HUDEP-2 (cell line): ENCODE measurements at regions not wholly inside any gene's neighbourhood (a gene's known extent, or its start where the extent isn't known, plus 50 kb on each side); places are given as distances from the start of the nearest gene placed in this dataset.
"Not testable (repeated sequence)": the region's sequence is repeated elsewhere in the genome, so short reads cannot be mapped to it uniquely, and the experiment has no call there.

Experiments used
- DNase-seq, 76 experiments: peaks; one replicate each; lab custom pipeline; 2025; ENCODE audit not compliant: unreplicated experiment in 76 of 76; lab: John Stamatoyannopoulos, UW

GRCh38 chr18:10135302-10135926 is 221.6 kb downstream of the VAPA start:
- no peak for DNase-seq

DNA sequence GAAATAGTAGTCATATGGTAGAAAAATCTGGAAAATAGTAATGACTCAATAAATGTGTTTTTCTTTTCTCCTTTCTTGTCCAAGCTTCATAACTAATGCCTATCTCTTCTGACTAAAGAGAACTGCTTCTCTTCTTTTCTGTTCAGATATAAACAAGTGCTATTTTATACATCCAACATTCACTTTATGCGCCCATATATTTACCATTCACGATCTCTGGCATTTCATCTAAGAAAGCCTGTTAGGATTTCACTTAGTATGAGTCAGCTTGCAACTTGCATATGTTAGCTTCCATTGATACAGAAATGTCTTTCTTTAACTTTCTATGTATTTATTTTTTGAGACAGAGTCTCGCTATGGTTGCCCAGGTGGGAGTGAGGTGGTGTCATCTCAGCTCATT is 224.9 kb downstream of the VAPA start:
- no peak for DNase-seq

DNA sequence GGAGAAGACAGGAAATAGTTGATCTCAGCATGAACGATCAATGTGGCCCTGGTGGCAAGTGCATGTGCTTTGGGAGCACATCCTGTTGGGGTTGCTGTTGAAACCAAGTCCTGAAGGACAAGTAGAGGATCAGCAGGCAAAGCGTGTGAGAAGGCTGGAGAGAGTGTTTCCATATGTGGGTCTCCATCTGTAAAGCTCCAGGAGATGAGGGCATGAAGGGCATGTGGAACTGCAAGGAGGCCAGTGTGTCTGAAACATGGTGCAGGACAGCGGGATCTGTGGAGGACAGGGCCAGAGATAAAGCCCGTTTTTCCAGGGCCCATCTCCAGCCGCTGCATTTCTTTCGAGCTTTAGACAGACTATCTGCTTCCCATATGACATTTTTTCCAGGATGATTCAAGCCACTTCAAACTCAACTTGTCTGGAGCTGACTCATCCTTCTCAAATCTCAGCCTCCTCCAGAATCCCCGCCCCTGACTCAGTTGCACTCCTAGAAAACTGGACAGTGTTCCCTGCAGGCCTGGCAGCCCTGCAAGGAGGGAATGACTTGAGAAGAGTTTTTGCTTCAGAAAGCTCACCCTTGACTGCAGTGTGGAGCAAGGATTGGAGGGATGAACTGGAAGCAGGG is 226.1 kb downstream of the VAPA start:
- DNase-seq, result no peak

DNA sequence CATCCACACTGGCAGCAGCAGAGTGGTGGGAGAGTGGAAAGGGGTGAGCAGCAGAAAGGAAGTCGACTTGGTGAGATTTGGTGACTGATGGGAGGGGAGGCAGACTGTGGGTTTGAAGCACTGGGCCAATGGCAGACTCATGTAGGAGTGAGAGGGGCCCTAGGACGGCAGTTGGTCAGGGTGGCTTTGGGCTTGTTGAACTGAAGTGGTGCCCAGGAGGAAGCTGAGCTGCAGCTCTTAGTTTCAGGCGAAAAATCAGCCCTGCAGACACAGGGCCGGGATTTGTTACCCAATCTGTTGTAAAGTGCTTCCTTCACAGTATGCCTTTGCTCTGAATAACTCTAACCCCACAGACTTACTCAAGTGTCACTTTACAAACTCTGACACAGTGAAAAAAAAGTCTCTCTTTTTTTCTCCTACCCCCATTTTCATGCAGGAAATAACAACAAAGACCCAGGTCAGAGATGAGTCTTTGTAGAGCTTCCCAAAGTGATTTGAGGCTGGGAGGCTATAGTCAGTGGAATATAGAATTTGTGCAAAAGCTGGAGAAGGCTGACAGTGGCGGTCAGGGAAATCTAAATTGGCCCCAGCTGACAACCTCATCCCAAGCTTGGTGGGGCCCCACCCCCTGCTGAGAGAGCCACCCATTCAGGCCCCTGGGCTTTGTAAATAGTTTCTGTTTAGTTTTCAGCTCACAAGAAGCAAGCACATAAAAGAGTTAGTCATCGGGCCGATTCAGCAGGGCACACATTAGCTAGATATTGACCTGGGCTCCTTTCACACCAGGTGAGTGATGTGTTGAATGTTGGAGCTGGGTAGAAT is 226.9 kb downstream of the VAPA start:
- no peak for DNase-seq

- DNase-seq, result no peak
Measured at GRCh38 chr18:10141559-10141958, 227.7 kb downstream of the VAPA start.

GRCh38 chr18:10142056-10142455 is 228.2 kb downstream of the VAPA start:
- DNase-seq, result no peak

DNA sequence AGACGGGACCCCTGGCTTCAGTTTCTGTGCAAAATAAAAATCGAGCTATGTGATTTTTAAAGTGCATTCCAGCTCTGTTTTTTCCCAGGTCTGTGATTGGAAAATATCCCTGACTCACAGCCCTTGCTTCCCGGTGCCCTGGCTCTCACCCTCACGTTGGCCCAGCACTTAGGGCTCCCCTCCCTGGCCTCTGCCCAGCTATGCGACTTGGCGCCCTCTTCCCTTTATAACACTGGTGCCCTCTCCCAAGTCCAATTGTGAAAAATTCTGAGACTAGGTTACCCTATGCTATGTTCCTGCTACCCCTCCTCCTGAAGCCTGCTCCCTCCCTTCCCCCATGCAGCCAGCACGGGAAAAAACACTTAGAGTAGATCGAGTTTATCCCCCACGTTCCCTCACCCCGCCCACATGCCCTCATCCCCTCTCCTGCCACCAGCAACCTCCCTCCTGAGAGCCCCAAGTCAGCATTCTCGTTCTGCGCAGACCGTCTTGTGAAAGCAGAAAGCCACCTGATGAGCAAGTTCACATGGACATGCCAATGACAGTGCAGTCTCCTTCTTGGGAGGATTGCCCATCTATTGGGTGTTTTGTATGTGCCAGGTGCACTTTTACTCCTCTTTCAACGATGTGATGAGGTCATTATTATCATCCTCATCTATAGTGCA is 228.8 kb downstream of the VAPA start:
- no peak for DNase-seq

GRCh38 chr18:10143596-10143995 is 229.8 kb downstream of the VAPA start:
- DNase-seq, result no peak

GRCh38 chr18:10145546-10145945 is 231.7 kb downstream of the VAPA start:
- DNase-seq, result no peak

- no peak for DNase-seq
Measured at GRCh38 chr18:10147226-10147625, 233.4 kb downstream of the VAPA start.

GRCh38 chr18:10147752-10148151 is 233.9 kb downstream of the VAPA start:
- DNase-seq, result no peak

DNA sequence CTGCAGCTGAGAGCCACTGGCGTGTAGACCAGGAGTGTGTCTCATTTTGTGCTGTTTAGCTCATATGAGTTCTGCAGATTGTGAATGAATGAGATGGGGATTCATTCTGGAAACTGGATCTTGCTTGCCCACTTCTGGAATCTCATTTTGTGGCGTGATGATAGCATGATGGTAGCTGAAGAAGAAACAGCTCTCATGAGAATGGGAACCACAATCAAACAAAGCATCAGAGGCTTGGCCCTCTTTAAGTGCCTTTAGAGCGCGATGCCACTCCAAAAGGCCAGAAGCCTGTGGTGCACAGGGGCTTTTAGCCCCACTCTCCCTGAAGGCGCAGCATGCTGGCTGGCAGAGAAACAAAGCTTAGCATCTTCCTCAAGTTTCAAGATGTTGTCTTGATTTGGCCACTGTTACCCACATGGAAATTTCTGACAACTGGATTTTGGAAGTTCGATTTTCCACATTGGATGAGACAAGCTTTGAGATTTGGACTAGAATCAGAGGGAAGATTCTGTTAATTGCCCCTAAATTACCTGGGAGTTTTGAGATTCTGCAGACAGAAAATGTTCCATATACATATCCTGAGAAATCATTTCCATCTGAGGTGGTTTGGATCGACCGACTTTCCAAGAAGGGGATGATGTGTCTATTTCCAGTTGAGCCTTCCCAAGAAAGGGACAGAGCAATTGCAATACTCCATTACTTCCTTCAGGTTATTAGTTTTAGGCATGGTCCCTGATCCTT is 234.5 kb downstream of the VAPA start:
- DNase-seq, result no peak

DNA sequence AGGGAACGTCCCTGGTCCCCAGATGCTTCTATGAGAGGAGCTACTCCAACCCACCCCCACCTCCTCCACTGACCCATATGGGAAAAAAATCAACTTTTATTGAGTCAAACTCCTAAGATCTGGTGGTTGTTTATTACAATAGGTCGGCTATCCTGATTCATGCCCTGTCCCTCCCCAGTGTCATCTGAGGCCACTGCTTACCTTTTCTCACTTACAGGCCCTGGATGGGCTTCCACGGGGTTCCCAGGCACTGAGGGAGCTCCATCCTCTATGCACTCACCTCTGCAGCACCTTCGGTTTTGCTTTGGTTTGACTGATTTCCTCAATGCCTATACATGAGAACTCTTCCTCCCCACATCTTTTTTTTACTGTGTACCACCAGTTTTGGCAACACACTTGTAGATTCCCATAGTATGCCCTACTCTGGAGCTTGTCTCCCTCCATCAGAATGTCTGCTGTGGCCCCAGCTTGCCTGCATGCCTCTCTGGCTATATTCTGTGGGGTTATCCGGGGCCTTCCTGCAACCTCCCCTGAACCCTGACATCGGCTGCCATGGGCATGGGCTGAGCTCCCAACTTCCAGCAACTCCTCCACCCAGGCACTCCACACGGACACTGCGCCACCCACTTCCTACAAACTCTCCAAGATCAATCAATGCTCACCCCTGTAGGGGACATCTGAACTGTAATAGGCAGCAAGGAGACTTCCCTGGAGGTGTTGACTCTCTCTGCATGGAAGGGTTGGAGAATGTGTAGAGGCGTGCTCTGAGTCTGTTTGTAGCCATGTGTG is 236.1 kb downstream of the VAPA start:
- DNase-seq, result no peak

DNA sequence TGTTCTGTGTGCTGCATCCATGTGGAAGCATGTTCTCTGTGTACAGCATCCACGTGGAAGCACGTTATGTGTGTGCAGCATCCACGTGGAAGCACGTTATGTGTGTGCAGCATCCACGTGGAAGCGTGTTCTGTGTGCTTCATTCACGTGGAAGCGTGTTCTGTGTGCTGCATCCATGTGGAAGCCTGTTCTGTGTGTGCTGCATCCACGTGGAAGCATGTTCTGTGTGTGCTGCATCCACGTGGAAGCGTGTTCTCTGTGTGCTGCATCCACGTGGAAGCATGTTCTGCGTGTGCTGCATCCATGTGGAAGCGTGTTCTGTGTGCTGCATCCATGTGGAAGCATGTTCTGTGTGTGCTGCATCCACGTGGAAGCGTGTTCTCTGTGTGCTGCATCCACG is 236.8 kb downstream of the VAPA start:
- DNase-seq, result not testable (repeated sequence)

GRCh38 chr18:10152475-10152874 is 238.7 kb downstream of the VAPA start:
- DNase-seq, result no peak

DNA sequence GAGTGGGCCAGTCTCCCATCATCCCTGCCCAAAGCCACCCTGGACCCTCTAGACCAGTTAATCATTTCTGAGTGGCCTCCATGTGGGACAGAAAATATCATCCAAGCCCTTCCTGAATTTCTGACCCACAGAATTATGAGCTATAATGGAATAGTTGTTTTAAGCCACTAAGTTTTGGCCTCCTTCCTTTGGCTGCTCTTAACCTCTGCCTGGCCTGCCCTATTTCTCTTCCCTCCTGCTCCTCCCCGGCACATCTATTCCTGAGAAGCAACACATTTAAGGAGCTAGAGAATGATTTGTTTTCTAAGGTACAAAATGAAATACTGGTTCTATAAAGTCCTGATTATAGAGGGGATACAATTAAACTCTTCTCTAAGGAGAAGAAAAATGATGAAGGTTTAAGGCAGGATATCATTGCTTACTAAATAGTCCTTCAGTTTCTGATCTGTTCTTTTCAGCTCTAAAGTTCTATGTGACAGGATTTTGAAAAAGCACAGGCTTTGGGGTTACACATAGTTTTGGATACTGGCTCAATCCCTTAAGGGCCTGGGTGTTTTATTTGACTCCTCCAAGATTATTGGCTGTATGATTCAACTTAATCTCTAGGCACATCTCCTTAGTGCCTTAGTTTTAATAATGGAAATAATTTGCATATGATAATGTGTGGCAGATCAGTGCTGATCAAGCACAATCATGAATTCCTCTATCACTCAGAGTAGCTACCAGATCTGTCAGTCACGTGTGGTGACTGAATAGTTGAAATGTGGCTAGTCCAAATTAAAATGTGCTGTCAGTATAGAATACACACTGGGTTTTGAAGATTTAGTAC is 240.3 kb downstream of the VAPA start:
- no peak for DNase-seq

- no peak for DNase-seq
Measured at GRCh38 chr18:10157706-10158105, 243.9 kb downstream of the VAPA start.

- no peak for DNase-seq
Measured at GRCh38 chr18:10160251-10160650, 246.4 kb downstream of the VAPA start.

GRCh38 chr18:10161315-10161714 is 247.5 kb downstream of the VAPA start:
- no peak for DNase-seq
